GM12873 (cell line): ENCODE measurements at regions not wholly inside any gene's neighbourhood (a gene's known extent, or its start where the extent isn't known, plus 50 kb on each side); places are given as distances from the start of the nearest gene placed in this dataset.

Experiments used
- TF ChIP-seq, protein P1 (sequence below): IDR thresholded peaks from 2 replicates; pipeline ENCODE4 v1.5.1; 2012; ENCODE audit warnings: low read depth, mild to moderate bottlenecking, moderate library complexity, low read length, control low read depth; ENCODE audit not compliant: insufficient read depth; ENCODE audit errors: missing control alignments

DNA sequence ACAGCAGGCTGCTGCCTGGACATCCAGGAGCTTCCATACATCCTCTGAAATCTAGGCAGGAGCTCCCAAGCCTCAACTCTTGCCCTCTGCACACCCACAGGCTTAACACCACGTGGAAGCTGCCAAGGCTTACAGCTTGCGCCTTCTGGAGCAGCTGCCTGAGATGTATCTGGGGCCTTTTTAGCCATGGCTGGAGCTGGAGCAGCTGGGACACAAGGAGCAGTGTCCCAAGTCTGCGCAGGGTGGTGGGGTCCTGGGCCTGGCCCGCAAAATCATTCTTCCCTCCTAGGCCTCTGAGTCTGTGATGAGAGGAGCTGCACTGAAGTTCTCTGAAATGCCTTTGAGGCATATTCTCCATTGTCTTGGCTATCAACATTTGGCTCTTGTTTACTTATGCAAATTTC lies 255.0 kb downstream of the DLL1 start:
- TF ChIP-seq, protein P1, sequence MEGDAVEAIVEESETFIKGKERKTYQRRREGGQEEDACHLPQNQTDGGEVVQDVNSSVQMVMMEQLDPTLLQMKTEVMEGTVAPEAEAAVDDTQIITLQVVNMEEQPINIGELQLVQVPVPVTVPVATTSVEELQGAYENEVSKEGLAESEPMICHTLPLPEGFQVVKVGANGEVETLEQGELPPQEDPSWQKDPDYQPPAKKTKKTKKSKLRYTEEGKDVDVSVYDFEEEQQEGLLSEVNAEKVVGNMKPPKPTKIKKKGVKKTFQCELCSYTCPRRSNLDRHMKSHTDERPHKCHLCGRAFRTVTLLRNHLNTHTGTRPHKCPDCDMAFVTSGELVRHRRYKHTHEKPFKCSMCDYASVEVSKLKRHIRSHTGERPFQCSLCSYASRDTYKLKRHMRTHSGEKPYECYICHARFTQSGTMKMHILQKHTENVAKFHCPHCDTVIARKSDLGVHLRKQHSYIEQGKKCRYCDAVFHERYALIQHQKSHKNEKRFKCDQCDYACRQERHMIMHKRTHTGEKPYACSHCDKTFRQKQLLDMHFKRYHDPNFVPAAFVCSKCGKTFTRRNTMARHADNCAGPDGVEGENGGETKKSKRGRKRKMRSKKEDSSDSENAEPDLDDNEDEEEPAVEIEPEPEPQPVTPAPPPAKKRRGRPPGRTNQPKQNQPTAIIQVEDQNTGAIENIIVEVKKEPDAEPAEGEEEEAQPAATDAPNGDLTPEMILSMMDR: no peak

DNA sequence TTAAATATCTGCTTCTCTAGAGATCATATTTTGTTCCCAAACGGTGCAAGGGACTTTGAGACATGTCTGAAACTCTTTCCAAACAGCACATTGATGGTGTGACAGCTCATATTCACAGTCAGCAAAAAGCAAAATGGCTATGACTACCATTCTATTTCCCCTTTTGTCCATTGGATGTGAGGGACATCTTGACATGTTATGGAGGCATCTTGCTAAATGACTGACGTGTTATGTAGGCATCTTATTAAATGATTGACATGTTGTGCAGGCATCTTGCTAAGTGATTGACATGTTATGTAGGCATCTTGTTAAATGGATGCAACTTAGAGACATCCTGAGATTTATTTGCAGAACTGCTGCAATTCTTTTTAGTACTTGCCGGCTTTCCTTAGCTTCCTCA lies 255.8 kb downstream of the DLL1 start:
- TF ChIP-seq, protein P1: no peak

DNA sequence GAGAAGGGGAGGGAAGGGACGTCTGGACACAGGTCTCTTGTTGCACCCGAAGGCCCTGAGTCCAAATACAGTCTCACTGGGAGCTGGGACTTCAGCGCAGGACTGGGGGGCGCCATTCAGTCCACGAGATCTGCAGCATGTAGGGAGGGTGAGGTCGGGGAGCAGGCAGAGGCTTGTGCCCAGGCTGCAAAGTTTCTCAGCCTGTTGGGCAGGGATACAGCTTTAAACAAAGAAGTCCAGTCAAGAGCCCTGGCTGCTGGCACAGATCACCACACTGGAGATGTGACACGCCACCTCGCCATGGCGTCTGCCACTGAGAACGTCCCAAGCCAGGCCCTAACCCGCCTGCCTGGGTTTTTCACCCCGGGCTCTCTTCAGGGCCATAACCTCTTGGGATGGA lies 256.6 kb downstream of the DLL1 start:
- TF ChIP-seq, protein P1: no peak

DNA sequence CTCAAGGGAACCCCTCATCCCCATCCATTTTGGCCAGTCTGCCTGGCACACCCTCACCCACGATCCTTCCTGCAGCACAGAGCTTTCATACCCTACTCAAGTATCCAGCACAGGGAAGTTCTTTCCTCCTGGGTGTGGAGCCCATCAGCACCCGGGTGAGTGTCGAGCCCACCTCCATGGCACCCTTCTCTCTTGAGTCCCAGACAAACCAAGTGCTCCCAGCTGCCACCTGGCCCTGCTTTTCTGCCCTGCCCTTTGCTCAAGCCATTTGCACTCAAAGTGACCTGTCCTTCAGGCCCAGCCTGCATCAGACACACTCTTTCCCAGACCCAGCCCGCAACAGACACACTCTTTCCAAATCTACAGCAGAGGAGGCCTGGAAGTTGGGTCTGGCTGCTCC lies 257.2 kb downstream of the DLL1 start:
- TF ChIP-seq, protein P1: no peak

DNA sequence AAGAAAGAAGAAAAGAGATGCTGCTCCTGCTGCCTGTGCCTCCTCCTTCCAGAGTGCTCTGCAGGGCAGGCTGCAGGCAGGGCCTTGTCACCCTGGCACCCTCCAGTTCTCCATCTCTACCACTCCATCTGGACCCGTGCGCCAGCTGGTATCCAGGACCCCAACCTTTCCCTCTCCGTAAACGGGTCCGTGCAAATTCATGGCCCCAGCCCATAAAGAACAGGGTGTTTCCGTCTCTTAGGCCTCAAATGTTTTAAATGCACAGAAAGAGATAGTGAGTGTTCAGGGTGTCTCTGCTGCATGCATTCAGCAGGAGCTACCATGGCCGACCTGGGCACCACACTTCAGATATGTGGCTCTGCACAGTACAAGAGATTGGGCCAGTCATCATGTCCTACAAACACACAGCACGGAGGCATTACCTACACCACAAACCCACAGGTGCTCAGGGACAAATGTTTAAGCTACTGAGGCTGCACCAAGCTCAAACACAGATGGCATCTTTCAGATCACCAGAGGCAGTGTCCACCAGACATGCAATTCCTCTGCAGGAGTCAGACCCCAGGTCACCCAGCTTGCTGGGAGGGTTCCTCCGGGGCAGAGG lies 258.1 kb downstream of the DLL1 start:
- TF ChIP-seq, protein P1: no peak

DNA sequence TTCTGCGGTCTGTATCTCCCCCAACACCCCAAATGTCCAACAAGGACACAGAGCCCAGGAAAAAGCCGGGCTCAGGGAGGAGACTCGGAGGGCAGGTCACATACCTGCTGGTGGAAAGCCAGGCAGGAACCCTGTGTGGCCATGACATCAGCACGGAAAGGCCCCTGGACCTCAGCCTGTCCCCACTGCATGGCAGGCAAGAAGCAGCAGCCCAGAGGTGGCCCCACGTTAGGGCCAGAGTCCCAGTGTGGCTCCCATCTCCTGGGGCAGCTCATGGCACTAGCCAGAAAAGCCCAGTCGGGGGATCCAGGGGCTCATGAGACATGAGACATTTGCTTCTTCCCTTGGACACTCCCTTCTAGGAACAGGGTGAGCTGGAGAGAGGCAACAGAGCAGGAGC lies 258.7 kb downstream of the DLL1 start:
- TF ChIP-seq, protein P1: no peak

DNA sequence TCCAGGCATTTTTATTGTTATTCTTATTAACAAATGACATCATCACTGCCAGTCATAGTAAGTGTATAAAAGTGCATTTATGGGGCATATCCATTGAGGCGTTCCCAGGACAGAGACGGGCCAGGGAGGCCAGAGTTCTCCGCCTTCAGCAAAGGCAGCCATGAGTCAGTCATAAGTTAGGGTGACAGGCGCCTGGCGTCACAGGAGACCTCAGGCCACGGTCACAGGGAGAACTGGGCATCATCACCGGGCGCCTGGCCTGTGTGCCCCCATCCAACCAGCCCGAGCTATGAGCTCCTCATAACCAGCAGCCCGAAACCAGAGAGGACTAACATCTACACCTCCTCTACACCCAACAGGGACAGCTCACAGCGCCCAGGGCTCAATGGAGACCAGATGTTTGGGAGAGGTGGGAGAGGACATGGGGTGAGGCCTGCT lies 259.2 kb downstream of the DLL1 start:
- TF ChIP-seq, protein P1: no peak
